ENCODE measurements at regions not wholly inside any gene's neighbourhood (a gene's known extent, or its start where the extent isn't known, plus 50 kb on each side); places are given as distances from the start of the nearest gene placed in this dataset.

- Histone ChIP-seq H3K4ac (replicated peaks; ENCODE audit: insufficient read length, low read depth, low read length) (no peak overlapping the region), H4K20me1 (replicated peaks in 1 of 2; ENCODE audit: control insufficient read depth in 1 of 2, insufficient read depth in 2 of 2, low read length in 2 of 2) (no peaks in the 10 kb centered on the region), H3K9ac (replicated peaks in 1 of 4; ENCODE audit: extremely low read depth in 1 of 4, low read depth in 3 of 4, low read length in 3 of 4) (no peak overlapping the region), H2BK20ac (ENCODE audit: low read length) (no peak overlapping the region), H2AFZ (ENCODE audit: low read length) (no peak overlapping the region), H3K4me2 (ENCODE audit: insufficient read depth in 1 of 2, low read depth in 2 of 2, low read length in 2 of 2) (no peak overlapping the region), H3K23ac (ENCODE audit: insufficient read length) (no peak overlapping the region), H2BK12ac (ENCODE audit: low read depth, low read length) (no peak overlapping the region), H4K8ac (ENCODE audit: extremely low read depth, insufficient read depth, low read length) (no peak overlapping the region), H3K9me3 (ENCODE audit: insufficient read depth in 2 of 2, low read depth in 1 of 2, low read length in 1 of 2) (peaks cover 4 to 6% of the 10 kb centered on the region in 2 experiments; a peak in 2 of 4 replicates), H2AK5ac (ENCODE audit: low read depth, low read length) (no peak overlapping the region), H3K79me1 (ENCODE audit: low read depth, low read length) (no peaks in the 10 kb centered on the region), H3K36me3 (ENCODE audit: control insufficient read depth in 2 of 4, insufficient read depth in 4 of 4, low read length in 3 of 4) (no peaks in the 10 kb centered on the region), H3K27me3 (replicated peaks in 1 of 4; ENCODE audit: control insufficient read depth in 3 of 4, extremely low read depth in 1 of 4, insufficient read depth in 3 of 4, low read length in 3 of 4) (no peaks in the 10 kb centered on the region), H3K14ac (ENCODE audit: insufficient read length) (no peak overlapping the region), H4K91ac (replicated peaks; ENCODE audit: insufficient read length, low read length) (no peak overlapping the region), H3K56ac (replicated peaks; ENCODE audit: insufficient read length, low read depth, low read length) (no peak overlapping the region), H3K18ac (ENCODE audit: extremely low read depth, low read length) (no peak overlapping the region), H2BK15ac (ENCODE audit: low read length) (no peak overlapping the region), H2BK120ac (replicated peaks; ENCODE audit: low read depth, low read length) (no peak overlapping the region), H3K79me2 (ENCODE audit: control insufficient read depth in 1 of 2, insufficient read depth in 2 of 2, low read length in 2 of 2) (no peaks in the 10 kb centered on the region), H2BK5ac (ENCODE audit: low read depth, low read length) (no peak overlapping the region), H4K5ac (ENCODE audit: insufficient read length, low read depth, low read length) (no peak overlapping the region), H3K23me2 (ENCODE audit: low read depth, low read length) (no peaks in the 10 kb centered on the region), H3K27ac (ENCODE audit: low read depth, low read length) (no peak overlapping the region), H3K4me3 (ENCODE audit: extremely low read depth in 1 of 4, insufficient read depth in 2 of 4, low read depth in 3 of 4, low read length in 4 of 4) (no peak overlapping the region), H3K4me1 (replicated peaks in 1 of 4; ENCODE audit: control insufficient read depth in 3 of 4, insufficient read depth in 4 of 4, low read length in 3 of 4) (no peaks in the 10 kb centered on the region)
- POLR2A ChIA-PET (ENCODE audit: partially characterized antibody): no interaction called here
- DNase-seq (ENCODE audit: low read depth in 1 of 2, low spot score in 2 of 2): no peak
- 92% methylated on average over 3 of the region's 3 CpGs; no CpG with 5 or more reads in 1 of the 2 experiments for WGBS, 2 experiments (ENCODE audit: extremely low coverage in 1 of 2, insufficient coverage in 1 of 2, insufficient read length in 1 of 2, insufficient replicate concordance in 2 of 2, low coverage in 1 of 2, low lambda C conversion rate in 2 of 2, missing lambda C conversion rate in 1 of 2)
- CTCF ChIA-PET (ENCODE audit: partially characterized antibody): interaction anchor here (0.8 kb wide), 1 partner anchor 268 kb away, joined by 3 read pairs; no protein-coding TSS in a partner anchor
- no peak for FAIRE-seq
- no peak for TF ChIP-seq KDM5A (IDR thresholded peaks at IDR 0.05; ENCODE audit: low read length)
- no peak for TF ChIP-seq EP300 (IDR thresholded peaks at IDR 0.05; ENCODE audit: borderline replicate concordance in 1 of 2, low read depth in 2 of 2, low read length in 2 of 2)
- no peak for TF ChIP-seq TEAD4 (IDR thresholded peaks at IDR 0.05; ENCODE audit: low read depth, low read length)
- TF ChIP-seq POLR2A (IDR thresholded peaks at IDR 0.05; ENCODE audit: control extremely low read depth in 1 of 2, low read depth in 2 of 2, low read length in 2 of 2): no peak
- no peak for TF ChIP-seq POU5F1 (IDR thresholded peaks at IDR 0.05; ENCODE audit: low read depth, low read length)
- TF ChIP-seq SUZ12 (IDR thresholded peaks at IDR 0.05; ENCODE audit: low read length): no peak
- no peak for TF ChIP-seq GABPA (IDR thresholded peaks at IDR 0.05; ENCODE audit: borderline replicate concordance, insufficient read depth, low read length)
- TF ChIP-seq GTF2F1 (IDR thresholded peaks at IDR 0.05; ENCODE audit: borderline replicate concordance, low read depth, low read length): no peak
- TF ChIP-seq SP4 (IDR thresholded peaks at IDR 0.05; ENCODE audit: low read length): no peak
- no peak for TF ChIP-seq BACH1 (IDR thresholded peaks at IDR 0.05; ENCODE audit: low read length)
- TF ChIP-seq RBBP5 (IDR thresholded peaks at IDR 0.05; ENCODE audit: borderline replicate concordance, low read depth, low read length): no peak
- TF ChIP-seq MAX (IDR thresholded peaks at IDR 0.05): no peak
- TF ChIP-seq SP2 (IDR thresholded peaks at IDR 0.05; ENCODE audit: low read length): no peak
- TF ChIP-seq RAD21 (IDR thresholded peaks at IDR 0.05 in 1 of 2, conservative IDR thresholded peaks at IDR 0.05 in 1 of 2; ENCODE audit: low read depth in 2 of 2, low read length in 2 of 2): no peak
- no peak for TF ChIP-seq CEBPB (IDR thresholded peaks at IDR 0.05; ENCODE audit: low read depth, low read length)
- TF ChIP-seq POLR2AphosphoS5 (IDR thresholded peaks at IDR 0.05; ENCODE audit: low read depth, low read length): no peak
Observed at GRCh38 chr5:14996997-14997396, 125.4 kb upstream of the ANKH start.

Measured in H1 (cell line).